Hepatocyte (in vitro differentiated cells): ENCODE measurements at regions not wholly inside any gene's neighbourhood (a gene's known extent, or its start where the extent isn't known, plus 50 kb on each side); places are given as distances from the start of the nearest gene placed in this dataset.

Source experiments
- DNase-seq: peaks from one replicate; pipeline ENCODE4 v3.0.0-alpha.2; 2016; ENCODE audit warnings: low spot score
- H2AFZ ChIP-seq: fragments of 200-600 bp; sonication (generic); 2 replicates; pipeline ENCODE4 v1.6.0; 2016; ENCODE audit warnings: antibody characterized with exemption, mild to moderate bottlenecking
- H3K27ac ChIP-seq: fragments of 200-600 bp; sonication (generic); 2 replicates; pipeline ENCODE4 v1.5.1; 2016; ENCODE audit warnings: mild to moderate bottlenecking
- H3K27me3 ChIP-seq: fragments of 200-600 bp; sonication (generic); 2 replicates; pipeline ENCODE4 v1.6.1; 2016
- H3K36me3 ChIP-seq: fragments of 200-600 bp; sonication (generic); replicated peaks from 2 replicates; pipeline ENCODE4 v1.5.1; 2016; ENCODE audit warnings: low read depth; ENCODE audit not compliant: insufficient read depth
- H3K4me1 ChIP-seq: fragments of 200-600 bp; sonication (generic); 2 replicates; pipeline ENCODE4 v1.5.1; 2016; ENCODE audit warnings: mild to moderate bottlenecking, moderate library complexity; ENCODE audit not compliant: insufficient read depth
- H3K4me2 ChIP-seq: fragments of 200-600 bp; sonication (generic); 2 replicates; pipeline ENCODE4 v1.6.0; 2016
- H3K4me3 ChIP-seq: fragments of 200-600 bp; sonication (generic); 2 replicates; pipeline ENCODE4 v1.5.1; 2016; ENCODE audit warnings: mild to moderate bottlenecking
- H3K79me2 ChIP-seq: fragments of 200-600 bp; sonication (generic); 2 replicates; pipeline ENCODE4 v1.6.0; 2017; ENCODE audit warnings: mild to moderate bottlenecking
- H3K9me2 ChIP-seq: fragments of 200-600 bp; sonication (generic); replicated peaks from 2 replicates; pipeline ENCODE4 v1.6.0; 2017; ENCODE audit warnings: mild to moderate bottlenecking; ENCODE audit not compliant: insufficient read depth
- H3K9me3 ChIP-seq: fragments of 200-600 bp; sonication (generic); 2 replicates; pipeline ENCODE4 v1.5.1; 2016; ENCODE audit warnings: low read depth, mild to moderate bottlenecking
- H4K20me1 ChIP-seq: fragments of 200-600 bp; sonication (generic); 2 replicates; pipeline ENCODE4 v1.6.0; 2016; ENCODE audit warnings: mild to moderate bottlenecking; ENCODE audit not compliant: insufficient read depth, poor library complexity, severe bottlenecking
- CTCF ChIP-seq: fragments of 200-600 bp; sonication (generic); IDR thresholded peaks from 2 replicates; pipeline ENCODE4 v1.5.1; 2016; ENCODE audit warnings: antibody characterized with exemption, mild to moderate bottlenecking; ENCODE audit not compliant: poor library complexity
- EZH2 ChIP-seq: fragments of 200-600 bp; sonication (generic); IDR thresholded peaks from 2 replicates; pipeline ENCODE4 v1.6.1; 2016; ENCODE audit warnings: antibody characterized with exemption, mild to moderate bottlenecking, borderline replicate concordance
- EZH2phosphoT487 ChIP-seq: fragments of 200-600 bp; sonication (generic); IDR thresholded peaks from one replicate; pipeline ENCODE4 v1.6.1; 2018; ENCODE audit warnings: antibody characterized with exemption, mild to moderate bottlenecking, low read depth, moderate library complexity; ENCODE audit not compliant: unreplicated experiment, severe bottlenecking
- WGBS: methylation state at CpG from one replicate; pipeline ENCODE4 v1.1.6; 2016; ENCODE audit warnings: low lambda C conversion rate; ENCODE audit errors: missing lambda C conversion rate; 5-methylcytosine and 5-hydroxymethylcytosine counted together

- peaks cover 11% of the 10 kb centered on the region for H3K27me3 ChIP-seq
- no peak overlapping the region for H3K4me3 ChIP-seq
- no peaks in the 10 kb centered on the region for H4K20me1 ChIP-seq
- H3K4me1 ChIP-seq = no peaks in the 10 kb centered on the region
- no peak overlapping the region for H3K27ac ChIP-seq
- no peak for DNase-seq
- TF ChIP-seq EZH2 = no peak
- no peak for TF ChIP-seq EZH2phosphoT487
- no peak for TF ChIP-seq CTCF
- no peak overlapping the region for H2AFZ ChIP-seq
- H3K36me3 ChIP-seq = no peaks in the 10 kb centered on the region
- 73% methylated on average over 8 of the region's 8 CpGs for WGBS
- H3K9me2 ChIP-seq = no peaks in the 10 kb centered on the region
- no peaks in the 10 kb centered on the region for H3K79me2 ChIP-seq
- H3K9me3 ChIP-seq = no peaks in the 10 kb centered on the region
- H3K4me2 ChIP-seq = no peak overlapping the region
Measured at GRCh38 chr15:98528046-98528725, 120.2 kb upstream of the IGF1R start.

GRCh38 chr15:98529205-98530145, 118.9 kb upstream of the IGF1R start:
- Histone ChIP-seq H3K9me3 (no peaks in the 10 kb centered on the region), H3K4me1 (no peaks in the 10 kb centered on the region), H3K4me3 (no peak overlapping the region), H4K20me1 (no peaks in the 10 kb centered on the region), H3K27me3 (peaks cover 11% of the 10 kb centered on the region), H3K36me3 (no peaks in the 10 kb centered on the region), H2AFZ (no peak overlapping the region), H3K27ac (no peak overlapping the region), H3K9me2 (no peaks in the 10 kb centered on the region), H3K79me2 (no peaks in the 10 kb centered on the region), H3K4me2 (no peak overlapping the region)
- WGBS = 87% methylated on average over 19 of the region's 19 CpGs
- DNase-seq = no peak
- no peak for TF ChIP-seq EZH2phosphoT487
- no peak for TF ChIP-seq CTCF
- no peak for TF ChIP-seq EZH2

- Histone ChIP-seq H2AFZ (no peak overlapping the region), H3K27me3 (peaks cover 11% of the 10 kb centered on the region), H4K20me1 (no peaks in the 10 kb centered on the region), H3K4me1 (no peaks in the 10 kb centered on the region), H3K4me2 (no peak overlapping the region), H3K27ac (no peak overlapping the region), H3K4me3 (no peak overlapping the region), H3K79me2 (no peaks in the 10 kb centered on the region), H3K9me2 (no peaks in the 10 kb centered on the region), H3K36me3 (no peaks in the 10 kb centered on the region), H3K9me3 (no peaks in the 10 kb centered on the region)
- 73% methylated on average over 2 of the region's 2 CpGs for WGBS
- TF ChIP-seq EZH2 (no peak), CTCF (no peak), EZH2phosphoT487 (no peak)
- DNase-seq = no peak
Measured at GRCh38 chr15:98530570-98530969, 117.8 kb upstream of the IGF1R start.
